HepG2 (cell line): ENCODE measurements at regions not wholly inside any gene's neighbourhood (a gene's known extent, or its start where the extent isn't known, plus 50 kb on each side); places are given as distances from the start of the nearest gene placed in this dataset.

ENCODE experiments used
- ATAC-seq: fragments of 200-7000 bp; cut with Tn5 transposase; 3 replicates; pipeline ENCODE4 v1.9.1; 2020; ENCODE audit warnings: mild to moderate bottlenecking, moderate library complexity
- BruUV-seq: library from RNA; stranded (reverse); fragments of 400-500 nt; replicated peaks from 2 replicates; lab custom pipeline; 2021; lab: Mats Ljungman, UMichigan
- CTCF ChIA-PET: fragments of 300-600 bp; formaldehyde crosslinking; extraction: SDS; loops from one replicate; lab custom pipeline; 2021; ENCODE audit warnings: low total read pairs, inconsistent platforms, low intra/inter-chr PET ratio; lab: Yijun Ruan, JAX
- POLR2A ChIA-PET: fragments of 350-600 bp; sonication (Branson Sonifier 250); formaldehyde crosslinking; loops from one replicate; lab custom pipeline; 2020; ENCODE audit warnings: antibody characterized with exemption, inconsistent platforms; lab: Yijun Ruan, JAX
- DNase-seq: peaks from one replicate; pipeline ENCODE4 v3.0.0-alpha.2; 2015; ENCODE audit warnings: low spot score
- FAIRE-seq: peaks from 3 replicates; lab custom pipeline; 2011; peaks lifted over from hg19 to GRCh38; lab: Jason Lieb, UNC
- H2AFZ ChIP-seq: one replicate; pipeline ENCODE4 v1.6.1; 2011; ENCODE audit warnings: low read length, inconsistent platforms
- H3K27ac ChIP-seq: fragments of 300-600 bp; 3 replicates; pipeline ENCODE4 v1.8.0; 2011; ENCODE audit warnings: mixed run types, mild to moderate bottlenecking, mixed read lengths, low read length, inconsistent platforms; ENCODE audit not compliant: insufficient read depth; ENCODE audit errors: extremely low read length
- H3K27me3 ChIP-seq, 2 experiments: fragments of 200-600 bp in 1 of 2; 2 replicates in 1 of 2; 3 replicates in 1 of 2; pipeline versions ENCODE4 v1.6.0 to v1.8.0; 2011; ENCODE audit warnings: low read length in 2 of 2, mild to moderate bottlenecking in 2 of 2, moderate library complexity in 2 of 2, inconsistent platforms in 1 of 2; ENCODE audit not compliant: insufficient read depth in 2 of 2, control insufficient read depth in 1 of 2
- H3K36me3 ChIP-seq, 2 experiments: fragments of 200-600 bp in 1 of 2; replicated peaks in 1 of 2; 2 replicates in 1 of 2; 3 replicates in 1 of 2; pipeline versions ENCODE4 v1.5.1 to v1.8.0; 2011; ENCODE audit warnings: low read length in 2 of 2, inconsistent platforms in 1 of 2; ENCODE audit not compliant: insufficient read depth in 2 of 2, control insufficient read depth in 1 of 2
- H3K4me1 ChIP-seq: 2 replicates; pipeline ENCODE4 v1.5.1; 2012; ENCODE audit warnings: low read length, inconsistent platforms; ENCODE audit not compliant: insufficient read depth
- H3K4me2 ChIP-seq: 2 replicates; pipeline ENCODE4 v1.6.0; 2011; ENCODE audit warnings: low read depth, low read length, inconsistent platforms
- H3K4me3 ChIP-seq, 3 experiments: fragments of 200-600 bp in 1 of 3; sonication (generic), shearing (Covaris generic) in 1 of 3; replicated peaks in 1 of 3; 2 replicates each; pipeline ENCODE4 v1.5.1; 2011 to 2016; ENCODE audit warnings: low read length in 3 of 3, inconsistent platforms in 2 of 3, low read depth in 2 of 3, mild to moderate bottlenecking in 2 of 3, control low read depth in 1 of 3, mixed read lengths in 1 of 3; ENCODE audit not compliant: insufficient read depth in 1 of 3
- H3K79me2 ChIP-seq: one replicate; pipeline ENCODE4 v1.6.1; 2011; ENCODE audit warnings: low read length, inconsistent platforms; ENCODE audit not compliant: insufficient read depth
- H3K9ac ChIP-seq: 2 replicates; pipeline ENCODE4 v1.6.0; 2011; ENCODE audit warnings: mild to moderate bottlenecking, low read depth, low read length, inconsistent platforms; ENCODE audit not compliant: insufficient read depth
- H3K9me3 ChIP-seq: 2 replicates; pipeline ENCODE4 v1.5.1; 2012; ENCODE audit warnings: mild to moderate bottlenecking, low read length
- H4K20me1 ChIP-seq: 2 replicates; pipeline ENCODE4 v1.6.0; 2011; ENCODE audit warnings: inconsistent platforms, mild to moderate bottlenecking, low read length, moderate library complexity; ENCODE audit not compliant: insufficient read depth
- CENPBD1 ChIP-seq: sonication (generic); formaldehyde crosslinking; IDR thresholded peaks from 2 replicates; pipeline ENCODE4 v1.8.0; 2022; ENCODE audit warnings: missing genetic modification reagents, low read depth, mild to moderate bottlenecking, borderline replicate concordance
- HHEX ChIP-seq: IDR thresholded peaks from 2 replicates; pipeline ENCODE4 v1.6.1; 2016; ENCODE audit warnings: control low read depth
- SAFB2 ChIP-seq: sonication (generic); formaldehyde crosslinking; IDR thresholded peaks from 2 replicates; pipeline ENCODE4 v1.5.1; 2020; ENCODE audit warnings: missing genetic modification reagents, low read depth, mild to moderate bottlenecking, borderline replicate concordance
- SOX6 ChIP-seq, 2 experiments: fragments of 450-650 bp in 1 of 2; sonication (generic) in 1 of 2; formaldehyde crosslinking in 1 of 2; IDR thresholded peaks; 2 replicates each; pipeline versions ENCODE4 v1.4.0 to v1.6.1; 2017 to 2020; ENCODE audit warnings: antibody characterized with exemption in 1 of 2, mild to moderate bottlenecking in 1 of 2, missing genetic modification reagents in 1 of 2
- ZFP82 ChIP-seq: sonication (generic); formaldehyde crosslinking; IDR thresholded peaks from 2 replicates; pipeline ENCODE4 v1.5.1; 2020; ENCODE audit warnings: mild to moderate bottlenecking, missing genetic modification reagents, borderline replicate concordance
- ZNF34 ChIP-seq: sonication (generic); formaldehyde crosslinking; IDR thresholded peaks from 2 replicates; pipeline ENCODE4 v1.4.0; 2020; ENCODE audit warnings: mild to moderate bottlenecking, missing genetic modification reagents, borderline replicate concordance
- ZNF383 ChIP-seq: sonication (generic); formaldehyde crosslinking; IDR thresholded peaks from 2 replicates; pipeline ENCODE4 v1.4.0; 2020; ENCODE audit warnings: missing genetic modification reagents, mild to moderate bottlenecking, borderline replicate concordance
- in situ Hi-C: cut with HindIII; loops from 2 replicates; pipeline ENCODE4 v1.10.0; 2017; ENCODE audit warnings: low pct_unique_long_range_greater_than_20kb; ENCODE audit not compliant: extremely low pct_ligation_motif_present
- intact Hi-C: fragments of 100-400 bp; cut with micrococcal nuclease; formaldehyde crosslinking; loops from one replicate; pipeline ENCODE4 v1.10.0; 2022; ENCODE audit not compliant: unreplicated experiment
- TF ChIP-seq, protein P1 (sequence below): sonication (generic); formaldehyde crosslinking; conservative IDR thresholded peaks from 2 replicates; pipeline ENCODE4 v1.4.0; 2020; ENCODE audit warnings: mild to moderate bottlenecking, missing genetic modification reagents, moderate library complexity

- FAIRE-seq = no peak
- H3K4me3 ChIP-seq = no peak overlapping the region
- no peaks in the 10 kb centered on the region for H3K79me2 ChIP-seq
- H3K9ac ChIP-seq = no peak overlapping the region
- ChIA-PET CTCF (no interaction called here), POLR2A (no interaction called here)
- no peaks in the 10 kb centered on the region for H4K20me1 ChIP-seq
- H3K27me3 ChIP-seq = no peaks in the 10 kb centered on the region; a peak in 1 of 5 replicates
- H3K27ac ChIP-seq = no peak overlapping the region
- DNase-seq = no peak
- in situ Hi-C loops (no loop called here), intact Hi-C loops (no loop called here)
- H2AFZ ChIP-seq = no peak overlapping the region
- H3K9me3 ChIP-seq = no peaks in the 10 kb centered on the region
- no peak for ATAC-seq
- H3K4me2 ChIP-seq = no peak overlapping the region
- TF ChIP-seq SAFB2 (CRISPR knock-in tag) = no peak
- TF ChIP-seq, protein P1, sequence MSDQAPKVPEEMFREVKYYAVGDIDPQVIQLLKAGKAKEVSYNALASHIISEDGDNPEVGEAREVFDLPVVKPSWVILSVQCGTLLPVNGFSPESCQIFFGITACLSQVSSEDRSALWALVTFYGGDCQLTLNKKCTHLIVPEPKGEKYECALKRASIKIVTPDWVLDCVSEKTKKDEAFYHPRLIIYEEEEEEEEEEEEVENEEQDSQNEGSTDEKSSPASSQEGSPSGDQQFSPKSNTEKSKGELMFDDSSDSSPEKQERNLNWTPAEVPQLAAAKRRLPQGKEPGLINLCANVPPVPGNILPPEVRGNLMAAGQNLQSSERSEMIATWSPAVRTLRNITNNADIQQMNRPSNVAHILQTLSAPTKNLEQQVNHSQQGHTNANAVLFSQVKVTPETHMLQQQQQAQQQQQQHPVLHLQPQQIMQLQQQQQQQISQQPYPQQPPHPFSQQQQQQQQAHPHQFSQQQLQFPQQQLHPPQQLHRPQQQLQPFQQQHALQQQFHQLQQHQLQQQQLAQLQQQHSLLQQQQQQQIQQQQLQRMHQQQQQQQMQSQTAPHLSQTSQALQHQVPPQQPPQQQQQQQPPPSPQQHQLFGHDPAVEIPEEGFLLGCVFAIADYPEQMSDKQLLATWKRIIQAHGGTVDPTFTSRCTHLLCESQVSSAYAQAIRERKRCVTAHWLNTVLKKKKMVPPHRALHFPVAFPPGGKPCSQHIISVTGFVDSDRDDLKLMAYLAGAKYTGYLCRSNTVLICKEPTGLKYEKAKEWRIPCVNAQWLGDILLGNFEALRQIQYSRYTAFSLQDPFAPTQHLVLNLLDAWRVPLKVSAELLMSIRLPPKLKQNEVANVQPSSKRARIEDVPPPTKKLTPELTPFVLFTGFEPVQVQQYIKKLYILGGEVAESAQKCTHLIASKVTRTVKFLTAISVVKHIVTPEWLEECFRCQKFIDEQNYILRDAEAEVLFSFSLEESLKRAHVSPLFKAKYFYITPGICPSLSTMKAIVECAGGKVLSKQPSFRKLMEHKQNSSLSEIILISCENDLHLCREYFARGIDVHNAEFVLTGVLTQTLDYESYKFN (CRISPR knock-in tag) = no peak
- TF ChIP-seq ZNF383 = no peak
- no peak for TF ChIP-seq ZFP82 (CRISPR knock-in tag)
- no peak for TF ChIP-seq HHEX (CRISPR knock-in tag)
- no peak for TF ChIP-seq SOX6 (IDR thresholded peaks at IDR 0.05)
- no peak for TF ChIP-seq SOX6 (CRISPR knock-in tag; IDR thresholded peaks at IDR 0.05)
- TF ChIP-seq ZNF34 (CRISPR knock-in tag) = no peak
- no peak for TF ChIP-seq CENPBD1
- no TSS peak for BruUV-seq
- no peaks in the 10 kb centered on the region for H3K36me3 ChIP-seq
- 0 out of 2 replicates have a peak, but pooled peaks cover 19% of the 10 kb centered on the region for H3K4me1 ChIP-seq
Measured at GRCh38 chr3:118556983-118557382, 477.7 kb downstream of the IGSF11 start.
